HG03135 (cell line): ENCODE measurements at regions not wholly inside any gene's neighbourhood (a gene's known extent, or its start where the extent isn't known, plus 50 kb on each side); places are given as distances from the start of the nearest gene placed in this dataset.

Experiments
- ATAC-seq: cut with Tn5 transposase; IDR thresholded peaks from one replicate; pipeline ENCODE4 v1.9.1; 2021; ENCODE audit warnings: mild to moderate bottlenecking, moderate library complexity; ENCODE audit not compliant: unreplicated experiment

DNA sequence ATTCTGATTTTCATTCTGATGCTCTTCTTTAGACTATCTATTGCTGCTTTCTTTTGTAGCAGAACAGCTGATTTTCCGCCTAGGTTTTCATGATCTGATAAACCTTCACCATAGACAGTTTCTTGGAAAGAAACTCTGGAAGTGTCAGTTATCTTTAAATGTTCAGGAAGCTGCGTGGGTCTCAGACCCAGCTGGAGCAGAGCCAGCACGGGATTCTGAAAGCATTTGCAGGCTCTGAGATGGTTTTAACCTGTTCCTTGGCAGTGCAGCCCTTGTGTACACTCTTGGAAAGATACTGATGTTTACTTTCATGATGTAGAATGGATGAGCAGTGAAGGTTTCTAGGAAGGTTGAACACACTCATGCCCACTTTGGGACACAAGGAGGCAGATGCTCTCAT is 178.0 kb upstream of the DMRT1 start:
- no peak for ATAC-seq

DNA sequence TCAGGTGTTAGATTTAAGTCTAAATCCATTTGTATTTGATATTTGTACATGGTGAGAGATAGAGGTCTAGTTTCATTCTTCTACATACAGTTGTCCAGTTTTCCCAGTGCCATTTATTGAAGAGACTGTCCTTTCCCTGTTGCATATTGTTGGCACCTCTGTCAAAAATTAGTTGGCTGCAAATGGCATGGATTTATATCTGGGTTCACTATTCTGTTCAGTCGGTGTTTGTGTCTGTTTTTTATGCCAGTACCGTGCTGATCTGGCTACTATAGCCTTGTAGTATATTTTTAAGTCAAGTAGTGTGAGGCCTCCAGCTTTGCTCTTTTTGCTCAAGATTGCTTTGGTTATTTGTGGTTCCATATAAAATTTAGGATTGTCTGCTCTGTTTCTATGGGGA is 176.2 kb upstream of the DMRT1 start:
- ATAC-seq = no peak

DNA sequence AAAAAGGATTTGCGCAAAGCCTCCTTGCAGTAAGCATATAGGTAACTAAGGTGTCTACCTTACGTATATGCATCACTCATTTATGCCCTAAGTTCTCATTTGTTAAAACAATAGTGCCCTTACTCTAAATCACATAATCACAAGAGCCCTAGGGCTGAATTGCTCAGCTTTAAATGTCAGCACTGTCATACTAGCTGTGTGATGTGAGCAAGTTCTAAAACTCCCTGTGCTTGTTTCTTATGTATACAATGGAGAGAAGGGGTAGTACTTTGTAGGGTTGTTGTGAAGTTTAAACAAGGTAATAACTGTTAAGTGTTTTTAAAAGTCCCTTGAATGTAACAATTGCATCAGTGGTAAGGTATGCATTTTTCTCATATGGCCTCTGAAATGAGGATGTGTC is 169.5 kb upstream of the DMRT1 start:
- ATAC-seq = no peak

DNA sequence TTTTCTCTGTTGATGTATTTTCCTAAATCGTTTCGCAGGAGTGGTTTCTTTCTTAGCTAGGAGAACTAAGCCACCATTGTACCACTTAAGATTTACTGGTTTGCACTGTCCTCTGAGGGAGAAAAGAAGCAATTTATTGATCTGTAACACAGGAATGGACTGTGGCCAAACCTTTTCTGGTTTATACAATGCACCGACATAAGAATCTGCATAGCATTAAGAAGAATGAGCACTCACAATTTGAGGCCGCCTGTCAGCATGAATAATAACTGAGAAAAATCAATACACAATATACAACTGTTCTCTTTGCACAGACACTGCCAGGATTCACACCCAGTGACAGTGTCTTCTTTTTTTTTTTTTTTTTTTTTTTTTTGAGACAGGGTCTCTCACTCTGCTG is 168.6 kb upstream of the DMRT1 start:
- no peak for ATAC-seq

DNA sequence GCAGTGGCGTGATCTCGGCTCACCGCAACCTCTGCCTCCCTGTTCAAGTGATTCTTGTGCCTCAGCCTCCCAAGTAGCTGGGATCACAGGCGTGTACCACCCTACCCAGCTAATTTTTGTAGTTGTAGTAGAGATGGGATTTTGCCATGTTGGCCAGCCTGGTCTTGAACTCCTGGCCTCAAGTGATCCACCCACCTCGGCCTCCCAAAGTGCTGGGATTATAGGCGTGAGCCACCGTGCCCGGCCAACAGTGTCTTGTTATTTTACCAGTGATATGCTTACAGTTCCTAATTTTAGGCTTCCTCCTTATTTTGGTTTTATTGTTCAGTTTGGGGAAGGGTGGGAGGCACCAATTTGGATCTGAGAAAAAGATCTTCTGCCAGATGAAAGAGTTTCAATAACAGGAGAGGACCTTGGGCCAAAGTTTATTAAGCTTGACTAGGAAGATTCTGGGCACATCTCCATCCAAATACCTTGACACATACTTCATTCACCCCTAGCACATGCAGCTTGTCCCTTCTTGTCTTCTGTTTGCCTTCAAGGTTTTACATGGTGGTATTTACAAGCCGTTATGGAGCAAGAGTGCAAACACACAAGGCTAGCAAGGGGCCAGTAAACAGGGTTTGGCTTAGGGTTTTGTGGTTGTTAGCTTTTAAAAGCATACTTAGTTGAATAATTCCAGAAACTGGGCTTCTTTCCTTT is 168.1 kb upstream of the DMRT1 start:
- no peak for ATAC-seq

DNA sequence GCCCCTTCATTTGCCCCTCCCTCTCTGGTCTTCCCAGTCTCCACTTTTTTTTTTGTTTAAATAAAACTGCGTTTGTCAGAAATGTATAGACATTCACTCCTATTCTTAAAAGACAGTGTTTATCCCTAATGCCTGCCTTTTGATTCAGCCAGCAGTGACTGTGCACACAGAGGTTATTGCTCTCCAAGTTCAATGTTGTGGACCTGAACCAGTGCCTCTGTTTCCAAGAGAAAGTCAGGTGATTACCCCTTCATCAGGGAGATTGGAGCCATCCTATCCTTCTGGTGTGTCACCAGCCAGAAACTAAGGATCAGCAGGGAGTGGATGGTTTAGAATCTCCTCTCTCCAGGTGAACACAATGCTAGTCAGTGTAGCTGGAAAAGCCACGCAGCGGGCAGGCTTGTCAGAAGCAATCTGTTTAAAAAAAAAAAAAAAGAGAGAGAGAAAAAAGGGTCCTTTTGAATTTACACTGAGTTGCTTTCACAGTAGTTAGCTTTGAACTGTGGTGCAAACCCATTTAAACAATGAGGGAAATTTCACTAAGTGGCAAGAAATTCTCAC is 167.5 kb upstream of the DMRT1 start:
- no peak for ATAC-seq

DNA sequence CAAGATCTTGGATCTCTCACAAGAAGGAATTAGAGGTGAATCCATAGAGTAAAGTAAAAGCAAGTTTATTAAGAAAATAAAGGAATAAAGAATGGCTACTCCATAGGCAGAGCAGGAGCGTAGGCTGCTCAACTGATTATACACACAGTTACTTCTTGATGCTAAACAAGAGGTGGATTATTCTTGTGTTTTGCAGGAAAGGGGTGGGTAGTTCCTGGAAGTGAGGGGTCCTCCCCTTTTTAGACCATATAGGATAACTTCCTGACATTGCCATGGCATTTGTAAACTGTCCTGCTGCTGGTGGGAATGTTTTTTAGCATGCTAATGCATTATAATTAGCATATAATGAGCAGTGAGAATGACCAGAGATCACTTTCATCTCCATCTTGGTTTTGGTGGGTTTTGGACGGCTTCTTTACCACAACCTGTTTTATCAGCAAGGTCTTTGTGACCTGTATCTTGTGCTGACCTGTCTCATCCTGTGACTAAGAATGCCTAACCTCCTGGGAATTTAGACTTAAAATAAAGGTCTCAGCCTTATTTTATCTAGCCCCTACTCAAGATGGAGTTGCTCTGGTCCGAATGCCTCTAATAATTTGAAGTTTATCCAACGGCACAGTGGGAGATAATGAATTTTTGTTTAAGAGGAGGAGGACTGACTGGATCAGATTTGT is 165.7 kb upstream of the DMRT1 start:
- no peak for ATAC-seq

DNA sequence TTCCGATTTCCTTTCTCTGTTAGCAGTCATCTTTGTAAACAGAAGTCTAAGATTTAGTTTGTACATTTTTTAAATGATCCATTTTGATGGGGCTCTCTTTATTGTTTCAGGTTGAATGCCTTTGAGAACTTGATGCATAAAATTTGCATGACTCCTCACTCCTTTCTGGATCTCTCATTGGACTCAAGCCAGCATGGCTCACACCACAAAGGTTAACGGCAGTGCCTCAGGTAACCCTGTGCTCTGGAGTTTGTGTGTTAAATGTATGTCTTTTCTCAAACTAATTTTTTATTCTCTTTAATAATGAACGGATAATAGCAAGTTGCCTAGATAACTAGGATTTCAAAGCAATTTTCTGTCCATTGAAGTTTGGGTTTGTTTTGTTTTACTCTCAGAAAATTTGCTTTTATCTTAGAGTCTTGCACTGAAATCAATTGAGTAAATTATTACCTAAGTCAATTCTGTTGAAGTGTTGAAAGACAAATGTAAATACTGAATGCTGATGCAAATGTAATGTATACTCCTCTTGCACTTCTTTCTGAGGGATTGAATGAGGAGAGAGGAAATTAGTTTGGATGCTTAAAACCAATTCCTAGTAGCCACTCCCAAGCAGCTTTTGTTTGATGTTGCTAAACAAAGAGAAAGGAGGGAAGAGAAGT is 164.6 kb upstream of the DMRT1 start:
- no peak for ATAC-seq

DNA sequence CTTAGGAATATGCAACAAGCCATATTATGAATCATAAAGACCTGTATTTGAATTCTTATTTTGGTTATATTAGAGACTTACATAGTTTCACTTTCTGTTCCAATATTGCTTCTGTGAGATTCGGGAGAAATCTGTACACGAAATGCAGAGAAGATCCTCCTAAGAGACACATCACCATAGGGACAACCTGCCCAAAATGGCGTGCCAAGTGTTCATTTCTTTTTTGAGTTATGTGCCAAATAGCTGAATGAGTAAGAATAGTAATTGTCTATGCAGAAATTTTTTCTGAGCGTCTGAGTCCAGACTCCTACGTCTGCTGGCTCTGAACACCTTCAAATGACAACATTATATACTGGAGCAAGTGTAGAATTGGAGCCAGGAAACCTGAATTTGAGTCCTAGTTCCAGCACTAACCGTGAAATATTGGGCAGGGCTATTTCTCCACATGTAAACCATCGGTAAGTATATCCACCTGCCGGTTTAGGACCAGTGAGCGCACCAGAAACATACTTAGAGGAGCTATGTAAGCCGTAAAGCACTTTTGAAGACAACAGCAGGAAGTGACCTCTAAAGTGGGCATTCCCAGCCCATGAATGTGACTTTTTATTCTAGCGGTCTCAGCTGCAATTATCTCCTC is 163.9 kb upstream of the DMRT1 start:
- no peak for ATAC-seq

DNA sequence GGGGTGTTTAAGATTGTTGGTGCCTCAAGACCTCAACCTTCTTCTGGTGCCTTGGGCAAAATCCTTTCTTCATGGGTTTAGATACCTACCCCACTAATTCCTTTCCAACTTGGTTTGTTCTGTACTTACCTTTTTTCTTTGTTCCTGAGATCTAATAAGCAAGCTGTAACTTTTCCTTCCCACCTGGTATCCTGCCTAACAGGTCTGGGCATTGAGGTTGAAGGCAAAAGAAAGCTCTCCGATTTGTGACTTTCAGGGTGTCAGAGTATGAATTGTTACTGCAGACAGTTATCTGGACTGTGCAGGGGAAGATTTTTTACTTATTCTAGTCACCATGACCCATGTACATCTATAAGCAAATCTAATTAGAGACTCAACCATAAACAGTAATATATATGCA is 162.6 kb upstream of the DMRT1 start:
- no peak for ATAC-seq

DNA sequence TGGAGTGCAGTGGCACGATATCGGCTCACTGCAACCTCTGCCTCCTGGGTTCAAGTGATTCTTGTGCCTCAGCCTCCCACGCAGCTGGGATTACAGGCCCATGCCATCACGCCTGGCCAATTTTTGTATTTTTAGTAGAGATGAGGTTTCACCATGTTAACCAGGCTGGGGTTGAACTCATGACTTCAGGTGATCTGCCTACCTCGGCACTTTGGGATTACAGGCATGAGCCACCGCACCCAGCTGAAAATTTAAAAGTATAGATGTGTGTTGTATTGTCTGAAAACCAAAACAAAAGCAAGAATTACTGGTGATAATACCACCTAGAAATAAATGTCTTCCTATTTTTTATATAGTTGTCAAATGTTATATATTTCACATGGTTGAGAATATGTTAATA is 162.0 kb upstream of the DMRT1 start:
- no peak for ATAC-seq

DNA sequence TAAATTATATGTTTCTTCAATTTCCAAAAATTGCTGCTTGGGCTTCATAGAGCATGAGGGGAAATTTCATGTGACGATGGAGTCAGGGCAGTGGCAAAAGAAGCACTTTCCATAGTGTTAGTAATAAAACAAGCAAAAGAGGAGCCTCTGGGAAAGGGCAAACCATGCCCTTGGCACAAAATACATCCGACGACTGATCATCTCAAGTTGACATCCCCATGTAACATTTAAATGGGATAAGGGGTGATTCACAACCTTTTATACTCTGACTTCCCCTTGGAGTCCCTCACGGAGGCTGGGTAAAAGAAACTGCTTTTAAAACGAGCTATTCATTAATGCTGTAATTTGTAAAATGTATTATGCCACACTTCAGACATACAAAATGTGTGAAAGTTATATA is 161.4 kb upstream of the DMRT1 start:
- ATAC-seq = no peak

DNA sequence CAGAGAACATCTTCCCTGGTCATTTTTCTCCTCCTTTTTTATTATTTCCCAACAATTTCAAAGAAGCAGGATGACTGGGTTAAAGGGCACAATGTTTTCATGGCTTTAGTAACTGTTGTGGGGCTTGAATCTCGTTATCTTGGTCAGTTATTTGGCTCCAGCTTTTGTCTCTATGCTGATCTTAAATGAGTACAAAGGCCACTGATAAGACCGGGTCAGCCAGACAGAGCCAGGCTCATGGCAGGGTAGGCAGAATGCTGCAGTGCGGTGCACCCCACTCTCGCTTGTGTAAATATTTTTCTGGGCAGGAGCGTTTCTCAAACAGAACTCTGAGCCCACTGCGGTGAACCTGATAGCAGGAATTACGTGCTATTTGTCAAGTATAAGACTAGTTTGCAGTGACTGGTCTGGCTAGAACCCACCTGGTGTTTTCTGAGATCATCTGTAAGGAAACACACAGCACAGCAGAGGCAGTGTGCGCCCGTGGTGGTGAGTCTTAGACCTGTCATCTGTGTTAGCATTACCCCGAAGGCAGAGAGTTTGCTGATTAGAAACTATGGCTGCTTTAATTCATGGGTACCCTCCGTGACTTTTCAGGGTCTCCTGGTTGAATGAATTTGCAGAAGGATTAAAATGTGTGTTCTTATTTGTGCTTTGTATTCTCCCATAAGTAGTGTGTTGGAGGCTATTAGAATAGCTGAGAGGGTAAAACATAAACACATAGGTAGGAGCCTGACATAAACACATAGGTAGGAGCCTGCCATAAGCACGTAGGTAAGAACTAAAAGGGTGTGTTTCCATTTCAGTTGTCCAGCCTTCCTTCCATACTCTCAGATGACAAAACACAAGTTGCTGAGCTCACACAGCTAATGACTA is 158.6 kb upstream of the DMRT1 start:
- ATAC-seq = no peak

DNA sequence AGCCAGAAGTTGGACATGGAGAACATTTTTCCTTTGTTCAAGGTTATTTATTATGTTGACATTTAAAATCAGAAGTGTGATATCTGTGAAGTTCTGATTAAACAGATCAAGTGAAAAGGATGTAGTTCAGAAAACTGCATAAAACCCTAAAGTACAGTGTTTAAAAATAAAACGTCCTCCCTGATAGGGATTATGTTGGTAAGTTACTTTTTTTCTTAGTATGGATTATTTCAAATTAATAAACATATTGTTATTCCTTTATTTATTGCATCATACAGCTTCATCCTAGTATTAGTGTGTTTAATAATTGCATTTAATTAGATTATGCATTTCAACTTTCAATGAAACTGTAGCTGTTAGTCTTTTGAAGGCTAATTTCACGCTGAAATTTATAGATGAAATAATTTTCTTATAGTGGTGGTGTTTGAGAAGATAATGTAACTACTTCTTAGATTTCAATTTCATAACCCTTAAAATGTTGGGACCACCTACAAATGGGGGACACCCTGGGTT is 157.9 kb upstream of the DMRT1 start:
- ATAC-seq = no peak

DNA sequence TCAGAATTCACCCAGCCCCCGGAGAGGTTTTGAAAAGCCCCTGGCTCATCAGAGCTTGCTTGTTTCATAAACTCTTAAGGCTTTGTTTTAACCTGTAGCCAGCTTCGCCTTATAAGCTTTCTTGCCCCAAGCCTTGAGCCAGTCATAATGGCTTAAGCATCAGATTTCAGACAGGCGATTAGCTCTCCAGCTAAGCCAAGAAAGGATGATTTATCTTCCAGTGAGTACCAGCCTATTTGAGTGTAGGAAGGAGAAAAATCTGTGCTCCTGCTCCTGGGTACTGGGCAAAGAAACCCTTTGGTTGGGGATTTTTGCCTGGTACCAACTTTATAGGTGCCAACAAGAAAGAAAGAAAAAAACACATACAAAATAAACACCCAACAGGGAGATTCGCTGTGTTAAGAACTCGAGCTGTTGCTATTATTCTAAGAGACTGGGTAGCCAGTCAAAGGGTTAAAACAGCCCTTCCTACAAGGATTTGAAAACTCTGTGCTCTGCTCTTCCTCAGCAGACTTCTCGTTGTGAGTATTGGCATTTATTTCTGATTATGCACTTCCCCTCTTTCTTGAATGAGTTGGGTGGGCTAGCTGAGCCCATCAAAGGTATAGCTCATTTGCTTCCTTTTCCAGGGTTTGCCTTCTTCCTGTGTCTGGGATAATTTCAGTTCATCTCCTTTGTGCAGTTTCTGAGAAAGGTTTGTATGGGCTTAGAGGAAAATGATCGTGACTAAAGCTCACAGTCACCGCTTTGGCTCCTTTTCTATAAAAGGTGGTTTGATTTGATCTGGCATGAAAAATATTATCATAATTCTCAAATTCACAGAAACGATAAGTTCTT is 157.2 kb upstream of the DMRT1 start:
- ATAC-seq = no peak

DNA sequence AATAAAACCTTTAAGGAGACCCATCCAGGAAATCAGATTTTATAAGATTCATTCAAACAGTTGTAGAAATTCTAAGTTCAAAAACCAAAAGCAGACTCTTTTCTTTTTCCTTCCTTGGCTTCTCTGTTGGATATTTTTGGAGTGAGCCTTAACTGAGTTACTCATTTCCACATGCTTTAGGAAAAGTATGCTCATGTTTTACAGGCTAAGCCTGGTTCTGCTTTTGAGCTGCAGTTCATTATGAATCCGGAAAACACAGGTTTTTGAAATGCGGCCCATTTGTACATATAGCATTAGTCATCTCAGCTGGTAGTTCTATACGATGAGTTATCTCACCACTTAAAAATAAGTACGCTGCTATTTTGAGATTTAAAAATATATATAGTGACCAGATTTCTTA is 156.6 kb upstream of the DMRT1 start:
- ATAC-seq = no peak

DNA sequence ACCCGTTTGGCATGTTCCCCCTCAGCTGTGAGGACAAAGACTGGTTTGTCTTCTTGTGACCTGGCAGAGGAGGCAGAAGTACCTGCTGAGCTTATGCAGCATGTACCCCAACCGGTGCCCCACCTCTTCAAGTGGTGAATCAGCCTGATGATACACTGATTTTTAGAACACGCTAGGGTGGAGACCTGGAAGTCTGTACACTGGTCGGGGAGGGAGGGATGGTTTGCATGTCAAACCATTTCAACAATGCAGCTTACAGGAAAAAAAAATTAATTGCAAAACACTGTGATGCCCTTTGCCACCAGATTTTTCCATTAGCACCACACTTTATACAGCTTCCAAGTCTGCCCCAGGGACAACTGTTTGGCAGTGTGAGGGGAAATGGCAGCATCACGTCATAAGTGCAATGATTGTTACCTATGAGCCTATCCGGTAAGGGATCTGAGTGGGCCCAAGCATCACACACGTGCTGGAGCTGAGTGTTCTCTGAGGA is 155.1 kb upstream of the DMRT1 start:
- no peak for ATAC-seq

DNA sequence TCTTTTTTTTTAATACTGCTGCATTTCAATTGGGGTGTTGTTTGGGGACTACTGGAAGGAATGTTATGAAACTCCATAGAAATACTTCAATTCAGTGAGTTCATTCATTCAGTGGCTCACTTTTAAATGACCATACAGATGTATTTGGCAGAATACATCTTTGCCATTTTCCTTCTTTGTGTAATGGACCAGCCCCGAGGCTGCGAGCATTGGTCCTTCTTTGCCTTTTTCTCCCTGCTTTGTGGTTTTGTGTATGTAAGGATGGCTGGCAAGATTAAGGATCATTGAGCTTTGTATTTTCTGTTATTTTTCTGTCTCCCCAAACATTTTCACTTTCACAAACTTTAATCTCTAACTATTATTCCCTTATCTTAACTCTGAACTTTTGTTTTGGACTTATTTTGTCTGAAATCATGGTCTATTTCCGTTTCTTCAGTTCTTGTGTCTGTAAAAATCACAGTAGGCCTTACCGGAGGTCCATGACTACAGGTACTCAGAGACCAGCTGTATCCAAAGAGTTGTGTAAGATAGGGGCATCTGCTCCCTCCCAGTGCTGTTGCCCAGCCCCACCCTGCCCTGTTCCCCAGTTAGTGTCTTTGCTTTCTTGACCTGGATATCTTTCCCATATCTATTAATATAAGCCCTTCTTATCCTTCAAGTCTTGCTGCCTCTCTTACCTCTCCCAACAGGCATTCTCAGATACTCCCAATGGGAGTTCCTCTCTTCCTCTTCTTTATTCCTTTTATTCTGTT is 154.3 kb upstream of the DMRT1 start:
- ATAC-seq = no peak

DNA sequence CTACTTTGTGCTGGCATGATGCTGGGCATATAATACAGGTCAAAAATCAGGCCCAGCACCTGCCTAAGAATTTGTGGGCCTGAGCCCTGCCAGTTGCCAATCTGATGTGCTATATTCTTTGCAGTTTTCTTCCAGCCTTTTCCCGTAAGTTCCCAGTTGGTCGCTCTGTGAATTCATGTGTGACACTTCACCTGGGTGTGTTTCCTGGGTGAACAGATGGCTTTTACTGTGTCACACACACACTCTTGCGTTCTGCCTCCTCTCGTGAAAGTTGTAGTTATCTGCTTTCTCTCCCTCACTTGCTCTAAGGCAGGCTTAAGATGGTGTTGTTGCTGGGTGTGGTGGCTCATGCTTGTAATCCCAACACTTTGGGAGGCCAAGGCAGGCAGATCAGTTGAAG is 153.5 kb upstream of the DMRT1 start:
- no peak for ATAC-seq
